IMR-90 (cell line): ENCODE measurements at regions not wholly inside any gene's neighbourhood (a gene's known extent, or its start where the extent isn't known, plus 50 kb on each side); places are given as distances from the start of the nearest gene placed in this dataset.

ENCODE experiments used
- ATAC-seq: fragments of 200-7000 bp; cut with Tn5 transposase; 2 replicates; pipeline ENCODE4 v1.9.1; 2020; ENCODE audit warnings: low read depth, mild to moderate bottlenecking, moderate library complexity
- BruUV-seq: library from RNA; stranded (reverse); fragments of 400-500 nt; replicated peaks from 2 replicates; lab custom pipeline; 2021; lab: Mats Ljungman, UMichigan
- CTCF ChIA-PET: fragments of 300-600 bp; formaldehyde crosslinking; extraction: SDS; loops from one replicate; lab custom pipeline; 2021; ENCODE audit warnings: antibody characterized with exemption; lab: Yijun Ruan, JAX
- POLR2A ChIA-PET: fragments of 300-600 bp; sonication (Branson Sonifier 250); formaldehyde crosslinking; loops from one replicate; lab custom pipeline; 2022; ENCODE audit warnings: antibody characterized with exemption; ENCODE audit not compliant: unreplicated experiment; lab: Charles Lee
- DNase-seq: peaks from one replicate; pipeline ENCODE4 v3.0.0; 2013
- H2AFZ ChIP-seq: replicated peaks from 2 replicates; pipeline ENCODE3; 2013; ENCODE audit warnings: low read length, mild to moderate bottlenecking; ENCODE audit not compliant: poor library complexity
- H2AK5ac ChIP-seq: 2 replicates; pipeline ENCODE4 v1.6.1; 2013; ENCODE audit warnings: low read depth, low read length, inconsistent platforms
- H2AK9ac ChIP-seq: replicated peaks from 2 replicates; pipeline ENCODE3; 2013; ENCODE audit warnings: mild to moderate bottlenecking, low read depth, low read length, moderate library complexity; ENCODE audit not compliant: poor library complexity
- H2BK120ac ChIP-seq: 2 replicates; pipeline ENCODE4 v1.6.1; 2013; ENCODE audit warnings: low read depth, low read length, inconsistent platforms
- H2BK15ac ChIP-seq: 3 replicates; pipeline ENCODE4 v1.6.1; 2013; ENCODE audit warnings: low read depth, low read length, inconsistent platforms
- H2BK20ac ChIP-seq: 2 replicates; pipeline ENCODE4 v1.6.1; 2013; ENCODE audit warnings: low read depth, mild to moderate bottlenecking, inconsistent platforms, low read length, moderate library complexity
- H2BK5ac ChIP-seq: 2 replicates; pipeline ENCODE4 v1.6.1; 2013; ENCODE audit warnings: mild to moderate bottlenecking, low read depth, low read length, inconsistent platforms; ENCODE audit not compliant: poor library complexity, severe bottlenecking
- H3K14ac ChIP-seq: replicated peaks from 2 replicates; pipeline ENCODE4 v1.6.1; 2013; ENCODE audit warnings: low read depth, low read length, inconsistent platforms
- H3K18ac ChIP-seq: 2 replicates; pipeline ENCODE4 v1.6.1; 2013; ENCODE audit warnings: low read depth, low read length, control low read depth
- H3K23ac ChIP-seq: 2 replicates; pipeline ENCODE4 v1.6.1; 2013; ENCODE audit warnings: low read depth, low read length, inconsistent platforms
- H3K27ac ChIP-seq: 2 replicates; pipeline ENCODE4 v1.5.1; 2013; ENCODE audit warnings: mild to moderate bottlenecking, control low read depth, low read length; ENCODE audit not compliant: insufficient read depth
- H3K27me3 ChIP-seq: 2 replicates; pipeline ENCODE4 v1.6.1; 2013; ENCODE audit warnings: low read length; ENCODE audit not compliant: control insufficient read depth, insufficient read depth
- H3K36me3 ChIP-seq: 2 replicates; pipeline ENCODE4 v1.6.1; 2013; ENCODE audit warnings: low read length, mixed read lengths; ENCODE audit not compliant: control insufficient read depth, insufficient read depth
- H3K4ac ChIP-seq: 2 replicates; pipeline ENCODE4 v1.6.1; 2013; ENCODE audit warnings: low read depth, low read length, inconsistent platforms
- H3K4me1 ChIP-seq: 2 replicates; pipeline ENCODE4 v1.6.1; 2013; ENCODE audit warnings: low read length, mixed read lengths; ENCODE audit not compliant: control insufficient read depth, insufficient read depth
- H3K4me2 ChIP-seq: 2 replicates; pipeline ENCODE4 v1.6.1; 2013; ENCODE audit warnings: low read depth, mild to moderate bottlenecking, control low read depth, low read length, moderate library complexity
- H3K4me3 ChIP-seq: 2 replicates; pipeline ENCODE4 v1.5.1; 2013; ENCODE audit warnings: low read depth, mild to moderate bottlenecking, control low read depth, low read length, moderate library complexity; ENCODE audit not compliant: insufficient read depth
- H3K56ac ChIP-seq: 2 replicates; pipeline ENCODE4 v1.6.1; 2013; ENCODE audit warnings: low read length, inconsistent platforms; ENCODE audit not compliant: insufficient read depth; ENCODE audit errors: extremely low read depth
- H3K79me1 ChIP-seq, 2 experiments: 2 replicates each; pipeline ENCODE4 v1.6.1; 2013; ENCODE audit warnings: low read length in 2 of 2, inconsistent platforms in 1 of 2, low read depth in 1 of 2
- H3K9ac ChIP-seq: 2 replicates; pipeline ENCODE4 v1.6.1; 2013; ENCODE audit warnings: low read depth, low read length, control low read depth
- H3K9me1 ChIP-seq: 2 replicates; pipeline ENCODE4 v1.6.1; 2013; ENCODE audit warnings: low read length, inconsistent platforms; ENCODE audit not compliant: insufficient read depth
- H3K9me3 ChIP-seq: 2 replicates; pipeline ENCODE4 v1.6.1; 2013; ENCODE audit warnings: low read length; ENCODE audit not compliant: control insufficient read depth, insufficient read depth
- H4K20me1 ChIP-seq: 2 replicates; pipeline ENCODE4 v1.6.1; 2013; ENCODE audit warnings: low read length, inconsistent platforms; ENCODE audit not compliant: insufficient read depth
- H4K5ac ChIP-seq: 2 replicates; pipeline ENCODE4 v1.6.1; 2013; ENCODE audit warnings: mild to moderate bottlenecking, low read depth, low read length, control low read depth
- H4K8ac ChIP-seq, 2 experiments: 2 replicates each; pipeline ENCODE4 v1.6.1; 2013; ENCODE audit warnings: low read depth in 2 of 2, low read length in 2 of 2, control low read depth in 1 of 2, inconsistent platforms in 1 of 2
- H4K91ac ChIP-seq: 2 replicates; pipeline ENCODE4 v1.6.1; 2013; ENCODE audit warnings: low read depth, low read length, inconsistent platforms; ENCODE audit not compliant: insufficient read depth
- BHLHE40 ChIP-seq: fragments of 150-350 bp; IDR thresholded peaks from 2 replicates; pipeline ENCODE4 v1.6.1; 2016; ENCODE audit warnings: mild to moderate bottlenecking, low read depth, low read length
- RFX5 ChIP-seq: IDR thresholded peaks from 2 replicates; pipeline ENCODE4 v1.8.0; 2012; ENCODE audit warnings: low read depth, mild to moderate bottlenecking, low read length, moderate library complexity
- WGBS, 2 experiments: methylation state at CpG; one replicate each; pipeline versions ENCODE4 v1.1.5 to v1.1.7; 2013; ENCODE audit warnings: missing lambda C conversion rate in 2 of 2; ENCODE audit not compliant: insufficient read length in 1 of 2; ENCODE audit errors: extremely low coverage in 2 of 2; 5-methylcytosine and 5-hydroxymethylcytosine counted together
- dilution Hi-C: fragments of 300-500 bp; cut with HindIII; formaldehyde crosslinking; loops from one replicate; pipeline ENCODE4 v1.14.3; 2018; ENCODE audit warnings: low sequenced_read_pairs; ENCODE audit not compliant: unreplicated experiment
- in situ Hi-C: fragments of 300-500 bp; cut with MboI; formaldehyde crosslinking; loops from 3 replicates; pipeline ENCODE4 v1.14.3; 2019; ENCODE audit warnings: low sequenced_read_pairs, inconsistent platforms, mixed read lengths
- intact Hi-C: fragments of 100-400 bp; cut with micrococcal nuclease; formaldehyde crosslinking; loops from 2 replicates; pipeline ENCODE4 v1.10.0; 2022
- TF ChIP-seq, protein P1 (sequence below): fragments of 150-350 bp; IDR thresholded peaks from 2 replicates; pipeline ENCODE4 v1.6.1; 2016; ENCODE audit warnings: low read depth, mild to moderate bottlenecking, low read length, moderate library complexity, borderline replicate concordance

DNA sequence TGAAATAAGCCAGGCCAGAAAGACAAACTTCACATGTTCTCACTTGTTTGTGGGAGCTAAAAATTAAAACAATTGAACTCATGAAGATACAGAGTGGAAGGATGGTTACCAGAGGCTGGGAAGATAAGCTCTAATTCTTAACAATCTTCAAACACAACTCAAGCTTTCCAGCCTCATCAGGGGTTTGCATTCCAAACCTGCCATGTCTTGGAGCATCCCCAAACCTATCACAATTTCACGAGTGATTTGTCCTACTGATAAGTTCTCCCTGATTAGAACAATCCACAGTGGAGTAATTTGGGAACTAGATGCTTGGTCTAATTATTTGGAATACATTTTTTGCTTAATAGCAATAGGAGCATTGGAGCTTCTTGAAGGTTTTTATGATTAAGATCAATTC lies 418.5 kb upstream of the PKN2 start:
- Histone ChIP-seq H2BK5ac (no peak overlapping the region), H3K4me1 (no peaks in the 10 kb centered on the region), H4K91ac (no peak overlapping the region), H3K4me2 (no peak overlapping the region), H3K27me3 (no peaks in the 10 kb centered on the region), H3K36me3 (no peaks in the 10 kb centered on the region), H2BK15ac (no peak overlapping the region), H3K9ac (no peak overlapping the region), H3K14ac (no peak overlapping the region), H3K18ac (no peak overlapping the region), H2BK120ac (no peak overlapping the region), H3K23ac (no peak overlapping the region), H3K4me3 (no peak overlapping the region), H2BK20ac (no peak overlapping the region), H2AK9ac (no peak overlapping the region), H3K27ac (no peak overlapping the region), H4K5ac (no peak overlapping the region), H3K9me3 (no peaks in the 10 kb centered on the region), H4K8ac (no peak overlapping the region), H4K20me1 (no peaks in the 10 kb centered on the region), H3K9me1 (no peaks in the 10 kb centered on the region), H3K79me1 (no peaks in the 10 kb centered on the region), H3K4ac (no peak overlapping the region), H2AFZ (no peak overlapping the region), H2AK5ac (no peak overlapping the region), H3K56ac (no peak overlapping the region)
- no peak for ATAC-seq
- dilution Hi-C loops: no loop called here
- in situ Hi-C loops: no loop called here
- no peak for TF ChIP-seq BHLHE40
- no peak for TF ChIP-seq RFX5
- TF ChIP-seq, protein P1, sequence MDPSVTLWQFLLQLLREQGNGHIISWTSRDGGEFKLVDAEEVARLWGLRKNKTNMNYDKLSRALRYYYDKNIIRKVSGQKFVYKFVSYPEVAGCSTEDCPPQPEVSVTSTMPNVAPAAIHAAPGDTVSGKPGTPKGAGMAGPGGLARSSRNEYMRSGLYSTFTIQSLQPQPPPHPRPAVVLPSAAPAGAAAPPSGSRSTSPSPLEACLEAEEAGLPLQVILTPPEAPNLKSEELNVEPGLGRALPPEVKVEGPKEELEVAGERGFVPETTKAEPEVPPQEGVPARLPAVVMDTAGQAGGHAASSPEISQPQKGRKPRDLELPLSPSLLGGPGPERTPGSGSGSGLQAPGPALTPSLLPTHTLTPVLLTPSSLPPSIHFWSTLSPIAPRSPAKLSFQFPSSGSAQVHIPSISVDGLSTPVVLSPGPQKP: no peak
- POLR2A ChIA-PET: interaction anchor here (0.7 kb wide), 1 partner anchor 1916 kb away, joined by 3 read pairs; no protein-coding TSS in a partner anchor
- no CpG with 5 or more reads among the region's 1 CpG for WGBS, 2 experiments
- CTCF ChIA-PET: no interaction called here
- no TSS peak for BruUV-seq
- intact Hi-C loops: no loop called here
- no peak for DNase-seq
